PFSK-1 (cell line): ENCODE measurements at regions not wholly inside any gene's neighbourhood (a gene's known extent, or its start where the extent isn't known, plus 50 kb on each side); places are given as distances from the start of the nearest gene placed in this dataset.

ENCODE experiments used
- FOXP2 ChIP-seq: optimal IDR thresholded peaks from 2 replicates; pipeline ENCODE3; 2011; ENCODE audit warnings: borderline replicate concordance, control low read depth, inconsistent platforms; ENCODE audit not compliant: insufficient read depth; ENCODE audit errors: extremely low read length, extremely low read depth
- POLR2AphosphoS5 ChIP-seq: IDR thresholded peaks from 2 replicates; pipeline ENCODE4 v1.6.1; 2012; ENCODE audit warnings: low read depth, mild to moderate bottlenecking, control low read depth, low read length, moderate library complexity
- REST ChIP-seq, 2 experiments: IDR thresholded peaks; 2 replicates each; pipeline versions ENCODE4 v1.6.1 to v1.8.0; 2011 to 2012; ENCODE audit warnings: low read depth in 2 of 2, low read length in 2 of 2, control low read depth in 1 of 2, inconsistent platforms in 1 of 2, mild to moderate bottlenecking in 1 of 2, moderate library complexity in 1 of 2; ENCODE audit not compliant: insufficient read depth in 1 of 2
- SIN3A ChIP-seq: IDR thresholded peaks from 2 replicates; pipeline ENCODE4 v1.6.1; 2012; ENCODE audit warnings: mild to moderate bottlenecking, low read length, moderate library complexity, borderline replicate concordance; ENCODE audit not compliant: insufficient read depth
- TAF1 ChIP-seq: IDR thresholded peaks from 2 replicates; pipeline ENCODE4 v1.6.1; 2012; ENCODE audit warnings: low read length, control low read depth, borderline replicate concordance; ENCODE audit not compliant: insufficient read depth

- TF ChIP-seq REST (IDR thresholded peaks at IDR 0.05; ENCODE audit: insufficient read depth in 1 of 2, low read depth in 2 of 2, low read length in 2 of 2) (no peak), SIN3A (no peak), POLR2AphosphoS5 (no peak), TAF1 (no peak), FOXP2 (no peak)
Measured at GRCh38 chr1:80424249-80424648, 1376.5 kb upstream of the ADGRL2 start.
